Mesenchymal stem cell (in vitro differentiated cells and primary cell): ENCODE measurements at regions not wholly inside any gene's neighbourhood (a gene's known extent, or its start where the extent isn't known, plus 50 kb on each side); places are given as distances from the start of the nearest gene placed in this dataset.

ENCODE experiments used
- DNase-seq: peaks from one replicate; pipeline ENCODE4 v3.0.0-alpha.2; 2013
- H2AFZ ChIP-seq: one replicate; pipeline ENCODE4 v1.6.1; 2013; ENCODE audit warnings: low read depth, mild to moderate bottlenecking, control low read depth, inconsistent platforms, low read length, moderate library complexity
- H2AK5ac ChIP-seq: 2 replicates; pipeline ENCODE4 v1.6.1; 2013; ENCODE audit warnings: low read length, moderate library complexity, mild to moderate bottlenecking, inconsistent platforms; ENCODE audit not compliant: severe bottlenecking
- H2BK120ac ChIP-seq: one replicate; pipeline ENCODE4 v1.6.1; 2013; ENCODE audit warnings: low read depth, mild to moderate bottlenecking, inconsistent platforms, low read length, moderate library complexity
- H2BK12ac ChIP-seq, 2 experiments: one replicate each; pipeline ENCODE4 v1.6.1; 2013; ENCODE audit warnings: inconsistent platforms in 2 of 2, low read length in 2 of 2, mild to moderate bottlenecking in 2 of 2, moderate library complexity in 2 of 2, control low read depth in 1 of 2
- H2BK15ac ChIP-seq: one replicate; pipeline ENCODE4 v1.6.1; 2013; ENCODE audit warnings: mild to moderate bottlenecking, low read depth, inconsistent platforms; ENCODE audit not compliant: poor library complexity, severe bottlenecking
- H2BK5ac ChIP-seq: 2 replicates; pipeline ENCODE4 v1.6.1; 2013; ENCODE audit warnings: low read depth, mild to moderate bottlenecking, low read length, control low read depth, inconsistent platforms; ENCODE audit not compliant: poor library complexity, severe bottlenecking
- H3K14ac ChIP-seq, 2 experiments: one replicate each; pipeline ENCODE4 v1.6.1; 2013; ENCODE audit warnings: inconsistent platforms in 2 of 2, low read length in 2 of 2, control low read depth in 1 of 2, mild to moderate bottlenecking in 1 of 2, moderate library complexity in 1 of 2
- H3K18ac ChIP-seq, 2 experiments: one replicate each; pipeline ENCODE4 v1.6.1; 2013; ENCODE audit warnings: inconsistent platforms in 2 of 2, low read length in 2 of 2, control low read depth in 1 of 2, low read depth in 1 of 2, mild to moderate bottlenecking in 1 of 2
- H3K23ac ChIP-seq, 2 experiments: one replicate each; pipeline ENCODE4 v1.6.1; 2013; ENCODE audit warnings: inconsistent platforms in 2 of 2, low read length in 2 of 2, mild to moderate bottlenecking in 2 of 2, moderate library complexity in 2 of 2, control low read depth in 1 of 2
- H3K27ac ChIP-seq: 2 replicates; pipeline ENCODE4 v1.5.1; 2013; ENCODE audit warnings: mild to moderate bottlenecking, moderate library complexity, low read length, control low read depth, inconsistent platforms; ENCODE audit not compliant: poor library complexity, severe bottlenecking
- H3K27me3 ChIP-seq, 2 experiments: 2 replicates each; pipeline versions ENCODE4 v1.6.1 to v1.7.0; 2013; ENCODE audit warnings: low read length in 2 of 2, mild to moderate bottlenecking in 2 of 2, moderate library complexity in 2 of 2, control low read depth in 1 of 2, inconsistent platforms in 1 of 2; ENCODE audit not compliant: control insufficient read depth in 1 of 2, insufficient read depth in 1 of 2
- H3K36me3 ChIP-seq, 2 experiments: 2 replicates each; pipeline versions ENCODE4 v1.6.1 to v1.7.0; 2013; ENCODE audit warnings: low read length in 2 of 2, control low read depth in 1 of 2, inconsistent platforms in 1 of 2, low read depth in 1 of 2, mild to moderate bottlenecking in 1 of 2; ENCODE audit not compliant: insufficient read depth in 2 of 2, control insufficient read depth in 1 of 2
- H3K4ac ChIP-seq, 2 experiments: one replicate each; pipeline ENCODE4 v1.6.1; 2013; ENCODE audit warnings: inconsistent platforms in 2 of 2, low read length in 2 of 2, mild to moderate bottlenecking in 2 of 2, moderate library complexity in 2 of 2, control low read depth in 1 of 2, low read depth in 1 of 2
- H3K4me1 ChIP-seq: 2 replicates; pipeline ENCODE4 v1.6.1; 2013; ENCODE audit warnings: low read depth, low read length, control low read depth; ENCODE audit not compliant: control insufficient read depth, insufficient read depth
- H3K4me2 ChIP-seq: 2 replicates; pipeline ENCODE4 v1.6.1; 2013; ENCODE audit warnings: low read length, mild to moderate bottlenecking, inconsistent platforms; ENCODE audit not compliant: poor library complexity, severe bottlenecking
- H3K4me3 ChIP-seq, 2 experiments: 2 replicates each; pipeline versions ENCODE4 v1.5.1 to v1.7.0; 2013; ENCODE audit warnings: low read length in 2 of 2, mild to moderate bottlenecking in 2 of 2, control low read depth in 1 of 2, low read depth in 1 of 2; ENCODE audit not compliant: insufficient read depth in 1 of 2
- H3K79me1 ChIP-seq: replicated peaks from 2 replicates; pipeline ENCODE4 v1.6.1; 2013; ENCODE audit warnings: mild to moderate bottlenecking, control low read depth, low read length, inconsistent platforms; ENCODE audit not compliant: poor library complexity, severe bottlenecking
- H3K9ac ChIP-seq: 2 replicates; pipeline ENCODE4 v1.7.0; 2013; ENCODE audit warnings: mild to moderate bottlenecking, low read length, moderate library complexity
- H3K9me3 ChIP-seq: 2 replicates; pipeline ENCODE4 v1.7.0; 2013; ENCODE audit warnings: mild to moderate bottlenecking, low read length; ENCODE audit not compliant: control insufficient read depth
- H4K8ac ChIP-seq: one replicate; pipeline ENCODE4 v1.6.1; 2013; ENCODE audit warnings: inconsistent platforms, mild to moderate bottlenecking, low read length, moderate library complexity
- H4K91ac ChIP-seq: one replicate; pipeline ENCODE4 v1.6.1; 2013; ENCODE audit warnings: mild to moderate bottlenecking, low read length, inconsistent platforms
- WGBS: methylation state at CpG from one replicate; pipeline ENCODE4 v1.1.7; 2013; ENCODE audit warnings: mixed read lengths; 5-methylcytosine and 5-hydroxymethylcytosine counted together

DNA sequence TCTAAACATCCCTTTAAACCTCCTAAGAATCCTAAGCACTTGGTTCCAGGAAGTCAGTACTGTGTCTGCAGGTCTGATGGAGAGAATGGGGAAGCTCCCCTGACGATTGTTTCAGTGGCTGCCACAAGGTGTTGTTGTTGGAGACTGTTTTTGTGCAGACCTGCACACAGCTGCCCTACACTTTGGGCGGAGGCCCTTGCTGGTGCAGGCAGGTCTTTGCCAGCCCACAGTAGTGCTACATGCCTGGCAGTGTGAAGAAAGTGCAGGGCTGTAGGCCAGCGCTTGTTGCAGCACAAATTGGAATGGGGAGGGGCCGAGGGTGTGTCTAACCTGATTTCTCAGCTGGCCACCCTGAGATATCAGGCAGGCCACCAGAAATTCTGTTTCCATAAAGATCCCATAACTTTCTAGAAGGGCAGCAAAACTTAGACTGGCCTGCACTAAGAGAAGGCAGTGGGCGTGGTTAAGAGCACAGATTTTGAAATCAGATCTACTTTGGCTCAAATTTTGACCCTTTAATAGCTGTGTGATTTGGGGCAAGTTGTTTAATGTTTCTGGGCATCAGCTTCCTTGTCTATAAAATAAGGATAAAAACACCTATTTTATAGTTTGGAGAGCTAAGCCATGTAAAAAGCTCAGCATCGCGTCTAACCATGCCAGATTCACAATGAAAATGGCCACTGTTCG is 83.7 kb upstream of the SLC1A4 start:
- Histone ChIP-seq H3K14ac (no peak overlapping the region), H2BK5ac (no peak overlapping the region), H3K23ac (peak overlapping the region in 1 of 2 experiments; percentile 42), H3K27me3 (peaks cover 18 to 24% of the 10 kb centered on the region in 2 experiments), H3K4me3 (no peak overlapping the region), H2AK5ac (no peak overlapping the region), H4K91ac (no peak overlapping the region), H2BK12ac (no peak overlapping the region), H3K79me1 (no peaks in the 10 kb centered on the region), H3K36me3 (no peaks in the 10 kb centered on the region), H3K9me3 (peaks cover 4% of the 10 kb centered on the region), H3K9ac (no peak overlapping the region), H2BK15ac (no peak overlapping the region), H3K4ac (peak overlapping the region in 1 of 2 experiments; percentile 31), H2BK120ac (no peak overlapping the region), H3K4me2 (no peak overlapping the region), H3K27ac (no peak overlapping the region), H3K4me1 (no peaks in the 10 kb centered on the region), H2AFZ (no peak overlapping the region), H3K18ac (no peak overlapping the region), H4K8ac (no peak overlapping the region)
- no peak for DNase-seq
- WGBS: 83% methylated on average over 8 of the region's 8 CpGs

DNA sequence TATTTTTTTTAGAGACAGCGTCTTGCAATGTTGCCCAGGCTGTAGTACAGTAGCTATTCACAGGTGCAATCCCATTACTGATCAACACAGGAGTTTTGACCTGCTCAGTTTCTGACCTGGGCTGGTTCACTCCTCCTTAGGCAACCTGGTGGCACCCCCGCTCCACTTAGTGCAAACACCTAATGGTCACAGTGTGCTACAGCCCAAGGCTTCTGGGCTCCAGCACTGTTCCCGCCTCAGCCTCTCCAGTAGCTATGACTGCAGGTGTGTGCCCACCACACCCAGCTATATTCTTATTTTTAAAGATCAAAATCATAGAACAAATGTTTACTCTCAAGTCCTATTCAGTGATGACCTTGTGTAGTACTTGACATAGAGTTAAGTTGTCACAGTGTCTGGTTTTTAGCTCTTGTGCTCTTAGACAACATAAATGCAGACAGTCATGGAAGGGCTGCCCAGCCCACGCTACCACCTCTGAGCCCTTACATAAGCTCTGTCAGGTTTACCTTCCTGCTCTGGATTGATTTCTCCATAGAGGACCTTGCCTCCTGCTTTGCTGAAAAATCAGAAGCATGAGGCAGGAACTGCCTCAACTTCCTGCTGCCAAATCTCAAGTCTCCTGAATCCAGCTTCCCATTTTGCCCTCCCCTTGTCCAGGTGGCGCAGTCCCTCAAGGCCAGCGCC is 82.2 kb upstream of the SLC1A4 start:
- peak overlapping the region in 1 of 2 experiments; percentile 70 for H3K23ac ChIP-seq
- H3K27ac ChIP-seq: no peak overlapping the region
- no peak overlapping the region for H2BK15ac ChIP-seq
- peaks cover 13 to 14% of the 10 kb centered on the region in 2 experiments for H3K27me3 ChIP-seq
- H3K4me3 ChIP-seq: no peak overlapping the region
- no peak overlapping the region for H2BK120ac ChIP-seq
- WGBS: 92% methylated on average over 6 of the region's 6 CpGs
- H4K8ac ChIP-seq: no peak overlapping the region
- no peak overlapping the region for H2AFZ ChIP-seq
- no peaks in the 10 kb centered on the region for H3K4me1 ChIP-seq
- H2BK12ac ChIP-seq: no peak overlapping the region
- H3K4me2 ChIP-seq: no peak overlapping the region
- no peak overlapping the region for H4K91ac ChIP-seq
- H3K14ac ChIP-seq: no peak overlapping the region
- no peaks in the 10 kb centered on the region for H3K9me3 ChIP-seq
- no peak overlapping the region for H2BK5ac ChIP-seq
- no peaks in the 10 kb centered on the region for H3K79me1 ChIP-seq
- no peak overlapping the region for H3K9ac ChIP-seq
- no peak for DNase-seq
- no peaks in the 10 kb centered on the region for H3K36me3 ChIP-seq
- no peak overlapping the region for H3K4ac ChIP-seq
- H2AK5ac ChIP-seq: no peak overlapping the region
- no peak overlapping the region for H3K18ac ChIP-seq

DNA sequence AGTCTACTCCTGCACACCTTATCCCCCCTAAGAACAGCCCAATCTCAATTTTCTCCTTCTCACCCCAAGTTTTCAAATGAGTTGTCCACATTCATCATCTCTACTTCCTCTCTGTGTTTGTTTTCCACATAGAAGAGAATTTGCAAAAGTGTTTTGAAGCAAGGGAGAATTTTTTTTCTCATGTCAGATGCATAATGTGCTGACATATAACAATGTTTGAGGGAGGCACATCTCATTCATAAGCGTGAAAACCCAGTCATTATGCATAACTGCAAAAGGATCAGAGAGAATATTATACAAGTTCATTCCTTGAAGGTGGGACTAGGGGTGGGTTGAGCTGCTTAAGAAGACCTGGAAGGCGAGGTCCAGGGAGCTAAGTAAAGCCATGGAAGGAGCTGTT is 80.8 kb upstream of the SLC1A4 start:
- Histone ChIP-seq H3K4ac (no peak overlapping the region), H3K18ac (no peak overlapping the region), H3K14ac (no peak overlapping the region), H3K9me3 (no peaks in the 10 kb centered on the region), H3K4me3 (no peak overlapping the region), H2BK120ac (no peak overlapping the region), H3K4me2 (no peak overlapping the region), H2BK5ac (no peak overlapping the region), H2AFZ (no peak overlapping the region), H2AK5ac (no peak overlapping the region), H3K9ac (no peak overlapping the region), H2BK15ac (no peak overlapping the region), H3K23ac (no peak overlapping the region), H3K27me3 (peaks cover 11 to 12% of the 10 kb centered on the region in 2 experiments), H3K4me1 (no peaks in the 10 kb centered on the region), H4K91ac (no peak overlapping the region), H4K8ac (no peak overlapping the region), H2BK12ac (no peak overlapping the region), H3K79me1 (no peaks in the 10 kb centered on the region), H3K36me3 (no peaks in the 10 kb centered on the region), H3K27ac (no peak overlapping the region)
- WGBS: 84% methylated on average over 2 of the region's 2 CpGs
- no peak for DNase-seq

DNA sequence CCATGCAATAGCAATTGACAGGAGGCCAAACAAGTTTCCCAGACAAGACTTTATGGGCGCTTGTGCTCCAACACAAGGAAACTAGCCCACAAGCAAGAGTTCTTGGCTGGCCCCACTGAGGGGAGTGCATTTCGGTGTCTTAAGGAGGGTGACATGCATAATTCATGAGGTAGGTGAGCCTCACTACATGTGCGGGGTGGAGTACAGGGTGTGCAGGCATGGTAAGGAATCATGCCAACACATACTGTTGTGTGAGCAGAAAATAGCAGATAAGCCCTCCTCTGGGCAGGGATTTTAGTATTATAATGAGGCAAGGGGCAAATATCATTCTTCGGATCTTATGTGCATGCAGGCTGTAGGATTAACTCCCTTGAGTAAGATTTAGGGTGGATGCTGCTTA is 78.7 kb upstream of the SLC1A4 start:
- no peaks in the 10 kb centered on the region for H3K4me1 ChIP-seq
- no peak overlapping the region for H3K27ac ChIP-seq
- no peaks in the 10 kb centered on the region for H3K36me3 ChIP-seq
- DNase-seq: no peak
- H3K14ac ChIP-seq: no peak overlapping the region
- H2BK5ac ChIP-seq: no peak overlapping the region
- no peak overlapping the region for H4K91ac ChIP-seq
- no peaks in the 10 kb centered on the region for H3K9me3 ChIP-seq
- H3K18ac ChIP-seq: no peak overlapping the region
- no peak overlapping the region for H2AFZ ChIP-seq
- no peak overlapping the region for H4K8ac ChIP-seq
- H2AK5ac ChIP-seq: no peak overlapping the region
- no peak overlapping the region for H3K23ac ChIP-seq
- peaks cover 3 to 5% of the 10 kb centered on the region in 2 experiments for H3K27me3 ChIP-seq
- no peak overlapping the region for H3K9ac ChIP-seq
- no peaks in the 10 kb centered on the region for H3K79me1 ChIP-seq
- no peak overlapping the region for H2BK12ac ChIP-seq
- H3K4ac ChIP-seq: no peak overlapping the region
- H3K4me3 ChIP-seq: no peak overlapping the region
- H3K4me2 ChIP-seq: no peak overlapping the region
- no peak overlapping the region for H2BK120ac ChIP-seq
- no peak overlapping the region for H2BK15ac ChIP-seq
- WGBS: 96% methylated on average over 4 of the region's 4 CpGs
